HG03378 (cell line): ENCODE measurements at regions not wholly inside any gene's neighbourhood (a gene's known extent, or its start where the extent isn't known, plus 50 kb on each side); places are given as distances from the start of the nearest gene placed in this dataset.
"Not testable (repeated sequence)": the region's sequence is repeated elsewhere in the genome, so short reads cannot be mapped to it uniquely, and the experiment has no call there.

Experiments used
- ATAC-seq: cut with Tn5 transposase; IDR thresholded peaks from one replicate; pipeline ENCODE4 v1.9.1; 2021; ENCODE audit warnings: mild to moderate bottlenecking, moderate library complexity; ENCODE audit not compliant: unreplicated experiment

GRCh38 chr9:32011049-32011448, 373.4 kb upstream of the ACO1 start:
- no peak for ATAC-seq

GRCh38 chr9:32015795-32016194, 368.6 kb upstream of the ACO1 start:
- no peak for ATAC-seq

DNA sequence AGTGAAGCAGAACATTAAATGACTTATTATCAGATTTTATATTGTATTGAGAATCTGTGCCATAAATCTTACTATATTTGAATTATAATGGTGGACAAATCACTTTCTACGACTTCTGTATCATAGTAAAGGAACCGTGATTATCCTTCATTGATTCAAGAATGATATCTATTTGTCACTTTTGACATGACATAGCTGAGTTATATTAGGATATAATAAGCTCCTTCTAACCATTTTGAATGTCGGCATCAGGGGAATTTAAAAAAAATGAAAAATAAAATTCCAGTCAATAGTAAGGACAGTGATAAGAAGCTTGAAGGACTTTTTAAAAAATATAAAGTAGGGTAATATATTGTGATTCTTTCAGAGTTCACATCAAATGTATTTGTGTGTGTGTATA, 338.9 kb upstream of the ACO1 start:
- no peak for ATAC-seq

GRCh38 chr9:32067261-32067660, 317.2 kb upstream of the ACO1 start:
- no peak for ATAC-seq

DNA sequence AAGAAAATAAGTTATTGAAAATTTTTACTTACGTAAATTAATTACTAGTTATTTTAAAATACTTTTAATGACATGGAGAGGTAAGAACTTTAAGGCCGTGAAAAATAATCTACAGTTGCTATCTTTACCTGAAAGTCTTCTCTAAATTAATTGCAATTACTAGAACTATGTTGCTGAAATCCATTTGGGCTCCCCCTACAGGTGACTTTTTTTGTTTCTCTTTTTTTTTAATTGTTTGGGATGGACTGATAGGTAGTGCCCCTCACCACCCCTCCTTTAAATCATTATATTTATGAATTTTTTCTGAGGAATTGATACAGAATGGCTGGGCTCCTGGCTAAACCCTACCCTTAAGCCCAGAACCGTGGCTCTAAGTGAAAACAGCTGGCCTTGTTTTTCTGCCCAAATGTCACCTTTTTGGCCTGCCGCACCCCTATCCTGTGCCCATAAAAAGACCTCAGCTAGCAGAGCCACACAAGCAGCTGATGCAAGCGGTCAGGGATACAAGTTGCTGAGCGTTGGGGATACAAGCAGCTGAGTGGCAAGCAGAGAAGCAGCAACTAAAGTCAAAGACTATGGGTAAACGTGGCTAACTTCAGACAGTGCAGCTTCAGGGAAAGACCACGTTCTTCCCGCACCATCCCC, 315.2 kb upstream of the ACO1 start:
- no peak for ATAC-seq

- ATAC-seq: no peak
Observed at GRCh38 chr9:32069969-32070368, 314.5 kb upstream of the ACO1 start.

DNA sequence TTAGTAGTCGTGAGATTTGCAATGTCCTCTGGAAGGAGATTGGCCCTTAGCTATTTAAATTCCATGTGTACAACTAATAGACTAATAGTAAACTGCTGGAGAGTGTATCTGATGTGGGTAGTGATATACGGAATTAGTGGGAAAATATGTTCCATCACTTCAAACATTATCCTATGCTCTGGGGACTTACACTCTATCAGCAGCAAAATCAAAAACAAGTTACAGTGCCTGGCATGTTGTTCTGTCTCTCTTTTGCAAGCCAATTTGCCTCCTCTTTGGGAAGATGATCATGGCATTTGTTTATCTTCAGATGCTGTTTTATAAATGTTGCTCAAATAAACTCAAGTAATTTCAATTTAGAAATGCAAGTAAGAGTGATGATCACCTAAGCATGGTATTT, 311.9 kb upstream of the ACO1 start:
- no peak for ATAC-seq

DNA sequence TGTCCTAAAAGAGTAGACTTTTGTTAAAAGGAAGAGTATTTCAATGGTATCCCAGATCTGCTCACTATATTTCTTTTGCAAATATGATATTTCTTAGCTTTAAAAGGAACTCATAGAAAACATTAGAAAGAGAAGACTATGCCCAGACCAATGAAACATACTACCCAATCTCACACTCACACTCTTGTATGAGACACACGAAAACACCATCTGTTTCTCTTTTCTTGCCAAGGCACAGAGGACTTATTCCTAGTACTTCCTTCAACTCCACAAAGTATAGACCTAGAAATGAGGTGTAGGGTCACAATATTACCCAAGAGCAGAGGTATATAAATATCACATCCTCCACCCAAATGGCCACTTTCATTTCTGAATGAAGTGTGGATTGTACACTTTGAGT, 292.4 kb upstream of the ACO1 start:
- no peak for ATAC-seq

- no peak for ATAC-seq
Observed at GRCh38 chr9:32117291-32117690, 267.2 kb upstream of the ACO1 start.

- no peak for ATAC-seq
Observed at GRCh38 chr9:32128546-32128945, 255.9 kb upstream of the ACO1 start.

- not testable (repeated sequence) for ATAC-seq
Observed at GRCh38 chr9:32130709-32131108, 253.7 kb upstream of the ACO1 start.

GRCh38 chr9:32136700-32137339, 247.6 kb upstream of the ACO1 start:
- no peak for ATAC-seq

DNA sequence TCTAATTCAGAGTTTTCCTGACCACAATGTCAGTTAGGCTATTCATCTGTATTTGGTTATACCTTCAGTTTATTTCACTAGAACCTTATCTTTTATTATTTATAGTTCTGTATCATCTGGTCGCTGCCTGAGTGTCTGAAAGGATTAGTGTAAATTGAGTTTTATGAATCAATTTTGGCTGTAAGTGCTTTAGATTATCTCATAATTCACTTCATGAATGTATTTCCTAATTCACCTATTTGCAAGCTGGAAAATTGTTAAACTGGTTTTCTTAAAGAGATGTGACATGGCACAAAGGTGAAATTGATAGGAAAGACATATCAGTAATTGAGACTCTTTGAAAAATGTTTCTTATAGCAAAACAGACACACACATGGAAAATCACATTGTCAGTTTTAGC, 242.4 kb upstream of the ACO1 start:
- no peak for ATAC-seq

DNA sequence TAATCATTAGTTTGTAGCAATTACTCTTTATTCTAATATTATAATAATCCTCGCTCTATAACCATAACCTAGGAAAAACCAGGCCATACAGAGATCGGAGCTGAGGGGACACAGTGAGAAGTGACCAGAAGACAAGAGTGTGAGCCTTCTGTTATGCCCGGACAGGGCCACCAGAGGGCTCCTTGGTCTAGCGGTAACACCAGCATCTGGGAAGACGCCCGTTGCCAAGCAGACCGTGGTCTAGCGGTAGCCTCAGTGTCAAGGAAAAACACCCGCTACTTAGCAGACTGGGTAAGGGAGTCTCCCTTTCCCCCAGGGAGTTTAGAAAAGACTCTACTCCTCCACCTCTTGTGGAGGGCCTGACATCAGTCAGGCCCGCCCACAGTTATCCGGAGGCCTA, 235.9 kb upstream of the ACO1 start:
- ATAC-seq: not testable (repeated sequence)

GRCh38 chr9:32161209-32161608, 223.2 kb upstream of the ACO1 start:
- peak; percentile 27 for ATAC-seq

- peak; percentile 91 for ATAC-seq
Observed at GRCh38 chr9:32161720-32162119, 222.7 kb upstream of the ACO1 start.

DNA sequence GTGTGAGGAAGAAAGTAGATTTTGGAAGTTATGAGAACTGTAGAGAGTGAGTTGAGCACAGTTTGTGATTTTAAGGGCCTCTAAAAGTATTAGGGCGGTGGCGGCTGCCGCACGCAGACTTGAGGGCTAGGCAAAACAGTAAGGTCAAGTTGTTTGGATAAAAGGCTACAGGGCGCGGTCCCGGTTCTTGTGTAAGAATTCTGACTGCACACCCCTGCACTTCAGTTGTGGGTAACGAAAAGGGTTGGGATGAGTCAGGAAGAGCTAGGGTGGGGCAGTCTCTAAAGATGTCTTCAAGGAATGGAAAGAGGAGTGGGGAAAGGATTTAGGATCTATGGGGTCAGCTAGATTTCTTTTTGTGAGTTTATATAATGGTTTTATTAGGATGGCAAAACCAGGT, 218.1 kb upstream of the ACO1 start:
- ATAC-seq: not testable (repeated sequence)

DNA sequence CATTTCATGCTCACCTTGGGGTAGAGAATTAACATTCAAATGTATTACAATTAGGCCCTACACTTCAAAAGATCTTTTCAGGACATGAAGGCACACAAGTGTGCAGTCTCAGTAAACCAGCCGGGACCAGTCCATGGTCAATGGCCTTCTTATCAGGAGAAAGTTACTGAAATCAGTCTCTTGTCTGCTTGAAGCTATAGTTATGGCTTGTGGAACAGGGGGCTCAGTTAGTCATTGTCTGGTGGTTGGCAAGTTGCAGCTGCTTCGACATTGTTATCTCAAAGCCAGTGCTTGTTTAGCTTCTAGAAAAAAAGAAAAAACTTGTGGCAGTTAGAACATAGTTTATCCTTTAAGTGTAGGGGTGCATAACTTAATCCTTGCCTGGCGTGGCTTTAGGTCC, 213.1 kb upstream of the ACO1 start:
- ATAC-seq: no peak

DNA sequence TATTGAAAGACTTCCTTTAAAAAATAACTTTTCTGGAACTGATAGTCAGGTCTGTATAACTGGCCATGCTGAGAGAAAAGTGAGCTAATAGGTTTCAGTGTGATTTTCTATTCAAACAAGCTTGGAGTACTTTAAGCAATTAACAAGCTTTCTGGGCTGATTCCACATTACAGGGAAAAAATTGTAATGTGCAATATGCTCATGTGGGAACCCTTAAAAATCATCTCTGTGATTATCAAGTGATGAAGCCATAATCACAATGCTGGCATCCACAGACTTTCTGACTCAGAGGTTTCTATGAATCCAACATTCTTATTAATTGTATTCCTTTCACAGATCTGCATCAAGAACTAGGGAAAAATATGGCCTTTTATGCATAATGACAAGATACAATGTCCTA, 212.2 kb upstream of the ACO1 start:
- ATAC-seq: no peak

DNA sequence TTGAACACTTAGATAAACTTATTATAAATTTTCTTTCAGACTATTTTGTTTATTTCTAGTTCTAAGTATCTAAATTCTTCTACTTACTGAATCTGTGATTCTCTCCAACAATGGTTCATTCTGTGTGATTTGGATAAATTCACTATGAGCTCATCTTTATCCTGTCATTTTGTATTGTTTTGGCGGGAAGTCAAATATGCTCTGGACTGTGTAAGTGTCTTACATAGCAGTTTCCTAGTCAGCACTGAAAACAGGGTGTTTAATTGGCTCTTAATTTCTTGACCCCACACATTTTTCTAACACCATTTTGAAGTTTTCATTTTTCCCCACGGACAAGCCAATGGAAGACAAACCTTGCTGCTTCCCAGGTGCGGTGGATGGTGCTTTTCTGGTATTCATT, 207.0 kb upstream of the ACO1 start:
- no peak for ATAC-seq

- ATAC-seq: no peak
Observed at GRCh38 chr9:32180597-32180996, 203.8 kb upstream of the ACO1 start.

DNA sequence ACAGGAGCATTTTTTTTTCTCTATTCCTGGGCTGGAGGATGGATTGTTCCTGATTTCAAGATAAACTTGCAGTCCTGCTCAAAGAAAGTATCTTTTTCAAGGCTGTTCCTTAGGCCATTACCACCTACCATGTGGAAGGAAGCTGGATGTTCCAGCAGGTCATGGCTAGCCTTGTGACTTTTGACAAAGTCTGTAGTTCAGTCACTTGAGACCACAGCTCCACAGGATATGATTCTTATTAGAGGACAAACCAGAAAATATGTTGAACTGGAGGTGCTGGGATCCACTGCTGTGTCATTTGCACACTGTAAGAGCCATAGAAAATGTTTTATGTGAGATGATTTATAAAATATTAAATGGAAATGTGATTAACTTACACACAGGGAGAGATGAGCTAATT, 184.2 kb upstream of the ACO1 start:
- ATAC-seq: no peak

- ATAC-seq: no peak
Observed at GRCh38 chr9:32200896-32201295, 183.5 kb upstream of the ACO1 start.
